Testis (tissue), 2 donors: ENCODE measurements at regions not wholly inside any gene's neighbourhood (a gene's known extent, or its start where the extent isn't known, plus 50 kb on each side); places are given as distances from the start of the nearest gene placed in this dataset.

ENCODE experiments used
- DNase-seq: peaks from one replicate; pipeline ENCODE4 v3.0.0-alpha.2; 2019
- H3K27ac ChIP-seq, 2 donors: fragments of 200-600 bp; sonication (generic); one replicate each; pipeline ENCODE4 v1.5.1; 2019
- H3K27me3 ChIP-seq: fragments of 200-600 bp; sonication (generic); one replicate; pipeline ENCODE4 v1.5.1; 2019
- H3K36me3 ChIP-seq: fragments of 200-600 bp; sonication (generic); one replicate; pipeline ENCODE4 v1.5.1; 2017; ENCODE audit warnings: low read depth; ENCODE audit errors: missing control alignments
- H3K4me1 ChIP-seq: fragments of 200-600 bp; sonication (generic); one replicate; pipeline ENCODE4 v1.5.1; 2019
- H3K4me3 ChIP-seq, 2 donors: fragments of 200-600 bp; sonication (generic); one replicate each; pipeline ENCODE4 v1.5.1; 2017 to 2019
- H3K9me3 ChIP-seq: fragments of 200-600 bp; sonication (generic); one replicate; pipeline ENCODE4 v1.5.1; 2017
- CTCF ChIP-seq, 3 experiments: fragments of 450-650 bp in 2 of 3; fragments of 200-600 bp in 1 of 3; sonication (generic) in 1 of 3; IDR thresholded peaks; one replicate each; pipeline ENCODE4 v1.5.1; 2016 to 2019; ENCODE audit warnings: antibody characterized with exemption in 3 of 3, mild to moderate bottlenecking in 2 of 3, moderate library complexity in 1 of 3
- POLR2A ChIP-seq: fragments of 450-650 bp; IDR thresholded peaks from one replicate; pipeline ENCODE4 v1.6.1; 2017; ENCODE audit warnings: antibody characterized with exemption, mild to moderate bottlenecking, moderate library complexity
- WGBS, 2 donors: methylation state at CpG; one replicate each; pipeline ENCODE4 v1.1.5; 2018; 5-methylcytosine and 5-hydroxymethylcytosine counted together
- intact Hi-C: fragments of 100-400 bp; cut with DNase I; formaldehyde crosslinking; loops from one replicate; pipeline ENCODE4 v1.15.1; 2023; ENCODE audit warnings: low total_unique reads

DNA sequence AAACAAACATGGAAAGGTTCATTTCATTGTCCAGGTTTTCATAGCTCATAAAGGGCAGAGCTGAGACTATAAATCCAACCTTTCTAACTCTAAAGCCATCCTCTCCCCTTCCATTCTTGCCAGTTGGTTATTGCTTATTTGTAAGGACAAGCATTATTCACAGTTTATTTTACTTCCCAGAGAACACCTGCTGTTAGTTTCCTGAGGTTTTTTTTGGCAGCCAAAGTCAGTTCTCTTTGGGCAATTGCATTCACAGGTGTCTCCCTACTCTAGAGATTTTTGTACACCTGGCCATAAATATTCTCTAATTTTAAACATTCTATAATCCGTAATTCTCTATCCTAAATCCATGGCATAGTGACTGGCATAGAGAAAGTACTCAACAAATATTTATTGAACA is 87.3 kb upstream of the SPHKAP start:
- Histone ChIP-seq H3K36me3 (no peaks in the 10 kb centered on the region), H3K27ac (no peak overlapping the region), H3K27me3 (no peaks in the 10 kb centered on the region), H3K9me3 (no peaks in the 10 kb centered on the region), H3K4me1 (no peaks in the 10 kb centered on the region), H3K4me3 (no peak overlapping the region)
- TF ChIP-seq POLR2A (no peak), CTCF (IDR thresholded peaks at IDR 0.05) (no peak)
- DNase-seq, result no peak
- intact Hi-C loops, result no loop called here
- WGBS, 2 donors, result 86 to 96% methylated on average over 1 of the region's 1 CpG

GRCh38 chr2:228268301-228268700 is 86.8 kb upstream of the SPHKAP start:
- no peak overlapping the region for H3K4me3 ChIP-seq
- H3K36me3 ChIP-seq, result no peaks in the 10 kb centered on the region
- no peak for DNase-seq
- no peak for TF ChIP-seq CTCF (IDR thresholded peaks at IDR 0.05)
- TF ChIP-seq POLR2A, result no peak
- H3K27ac ChIP-seq, result no peak overlapping the region
- intact Hi-C loops, result no loop called here
- no peaks in the 10 kb centered on the region for H3K4me1 ChIP-seq
- no peaks in the 10 kb centered on the region for H3K27me3 ChIP-seq
- no peaks in the 10 kb centered on the region for H3K9me3 ChIP-seq
- 62 to 79% methylated on average over 2 of the region's 2 CpGs for WGBS, 2 donors

- H3K4me1 ChIP-seq, result no peaks in the 10 kb centered on the region
- no peaks in the 10 kb centered on the region for H3K27me3 ChIP-seq
- no peaks in the 10 kb centered on the region for H3K9me3 ChIP-seq
- H3K4me3 ChIP-seq, result no peak overlapping the region
- WGBS, 2 donors, result 95 to 96% methylated on average over 3 of the region's 3 CpGs
- TF ChIP-seq CTCF (IDR thresholded peaks at IDR 0.05) (no peak), POLR2A (no peak)
- intact Hi-C loops, result no loop called here
- no peak for DNase-seq
- no peak overlapping the region for H3K27ac ChIP-seq
- no peaks in the 10 kb centered on the region for H3K36me3 ChIP-seq
Observed at GRCh38 chr2:228263156-228263555, 81.7 kb upstream of the SPHKAP start.

DNA sequence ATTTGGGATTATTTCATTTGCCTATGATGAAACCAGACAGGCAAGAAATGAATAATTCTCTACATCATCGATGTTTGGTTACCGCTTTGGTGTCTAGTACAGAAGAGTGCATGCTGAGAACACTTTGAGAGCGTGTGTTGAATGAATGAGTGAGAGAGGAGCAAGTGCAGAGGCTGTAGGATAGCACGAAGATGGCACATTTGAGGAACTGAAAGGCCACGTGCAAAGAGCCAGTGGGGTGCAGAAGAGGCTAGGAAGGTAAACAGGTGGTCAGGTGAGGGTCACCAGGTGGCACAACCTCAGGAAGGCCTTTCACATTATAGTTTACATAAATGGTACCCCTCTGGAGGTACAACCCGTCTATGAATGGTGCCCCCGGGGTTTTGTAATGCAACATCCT is 80.1 kb upstream of the SPHKAP start:
- H3K27ac ChIP-seq, result no peak overlapping the region
- no peaks in the 10 kb centered on the region for H3K27me3 ChIP-seq
- no peak for DNase-seq
- H3K4me1 ChIP-seq, result no peaks in the 10 kb centered on the region
- H3K36me3 ChIP-seq, result no peaks in the 10 kb centered on the region
- H3K9me3 ChIP-seq, result no peaks in the 10 kb centered on the region
- intact Hi-C loops, result no loop called here
- TF ChIP-seq POLR2A (no peak), CTCF (IDR thresholded peaks at IDR 0.05) (no peak)
- WGBS, 2 donors, result 82 to 83% methylated on average over 7 of the region's 7 CpGs
- H3K4me3 ChIP-seq, result no peak overlapping the region

- Histone ChIP-seq H3K36me3 (no peaks in the 10 kb centered on the region), H3K27me3 (no peaks in the 10 kb centered on the region), H3K4me3 (no peak overlapping the region), H3K4me1 (no peaks in the 10 kb centered on the region), H3K27ac (no peak overlapping the region), H3K9me3 (no peaks in the 10 kb centered on the region)
- DNase-seq, result no peak
- TF ChIP-seq CTCF (IDR thresholded peaks at IDR 0.05) (no peak), POLR2A (no peak)
- intact Hi-C loops, result no loop called here
Observed at GRCh38 chr2:228257379-228257778, 75.9 kb upstream of the SPHKAP start.
